GM19324 (cell line): ENCODE measurements at regions not wholly inside any gene's neighbourhood (a gene's known extent, or its start where the extent isn't known, plus 50 kb on each side); places are given as distances from the start of the nearest gene placed in this dataset.

Experiments used
- ATAC-seq: cut with Tn5 transposase; IDR thresholded peaks from one replicate; pipeline ENCODE4 v1.9.1; 2021; ENCODE audit warnings: mild to moderate bottlenecking, moderate library complexity; ENCODE audit not compliant: unreplicated experiment, low FRiP score

DNA sequence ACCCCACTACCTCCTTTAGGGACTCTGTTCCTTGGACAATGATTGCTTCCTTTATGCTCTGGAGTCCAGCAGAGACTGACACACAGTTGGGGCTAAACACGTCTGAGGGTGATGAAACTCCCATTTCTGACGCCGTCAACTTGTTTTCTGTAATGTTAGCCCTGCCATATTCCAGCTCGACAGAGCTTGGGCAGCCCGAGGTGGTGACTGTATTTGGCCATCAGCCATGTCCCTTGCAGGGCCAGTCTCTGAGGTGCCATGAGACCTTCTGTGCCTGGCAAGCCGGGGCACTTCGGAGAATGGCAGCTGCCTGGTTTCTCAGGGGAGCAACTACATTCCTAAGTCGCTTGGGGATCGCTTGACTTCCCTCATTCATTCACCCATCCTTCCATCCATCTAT lies 278.9 kb upstream of the TNRC6C start:
- ATAC-seq: no peak

DNA sequence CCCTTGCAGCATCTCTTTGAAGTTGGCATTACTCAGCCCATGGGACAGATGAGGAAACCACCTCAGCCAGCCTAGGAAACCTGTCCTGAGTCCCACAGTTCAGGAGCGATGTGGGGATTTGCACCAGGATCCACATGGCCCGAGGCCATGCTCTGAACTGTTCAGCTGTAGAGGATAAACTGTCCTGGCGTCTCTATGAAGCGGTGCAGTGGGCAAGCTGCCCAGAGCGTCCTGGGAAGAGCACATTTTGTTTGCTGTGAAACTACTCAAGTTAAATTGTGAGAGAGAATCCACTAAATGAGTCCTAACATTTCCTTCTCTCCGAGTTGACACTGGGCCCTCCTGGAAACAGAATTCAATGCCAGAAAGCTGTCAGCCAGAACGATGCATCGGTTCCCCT lies 276.6 kb upstream of the TNRC6C start:
- no peak for ATAC-seq

DNA sequence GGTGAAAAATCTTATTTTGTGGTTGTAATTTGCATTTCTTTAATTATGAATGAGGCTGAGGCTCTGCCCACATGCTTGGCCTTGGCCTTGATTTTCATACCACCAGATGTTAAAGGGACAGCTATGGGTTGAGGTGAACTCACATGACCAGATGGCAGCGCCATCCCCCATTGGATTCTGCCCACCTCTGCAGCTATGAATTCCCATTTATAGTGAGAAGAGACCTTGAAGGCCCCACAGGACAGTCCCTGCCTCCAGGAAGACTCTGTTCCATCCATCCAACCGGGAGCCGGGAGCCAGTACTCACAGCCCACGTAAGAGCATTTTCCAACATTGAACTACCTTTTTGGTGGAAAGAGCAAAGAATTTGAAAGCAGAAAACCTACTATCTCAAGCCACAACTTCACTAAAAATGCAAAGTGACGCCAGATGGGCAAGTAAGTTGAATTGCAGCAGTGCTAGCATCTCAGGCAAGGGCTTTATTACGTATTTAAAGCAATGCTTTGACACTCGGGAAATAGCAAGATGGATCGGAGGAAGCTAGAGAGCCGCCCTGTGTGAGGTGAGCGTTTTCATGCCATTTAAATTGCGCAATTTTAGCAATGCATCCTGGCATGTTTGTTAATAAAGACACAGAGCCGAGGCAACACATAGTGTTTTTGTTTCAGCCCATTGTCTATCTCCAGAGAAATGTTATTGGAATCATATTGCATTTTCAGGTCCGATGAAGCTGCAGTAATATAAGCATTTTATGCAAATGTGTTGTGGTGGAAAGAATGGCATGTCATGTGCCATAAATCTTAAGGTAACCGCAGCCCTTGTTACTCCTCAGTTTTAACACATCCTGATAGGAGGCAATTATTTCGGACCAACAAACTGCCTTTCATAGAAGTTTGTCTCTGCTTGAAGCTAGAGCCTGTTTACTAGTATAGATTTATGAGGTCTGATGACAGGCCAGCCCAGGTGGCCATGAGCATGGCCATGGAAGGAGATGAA lies 273.4 kb upstream of the TNRC6C start:
- no peak for ATAC-seq

DNA sequence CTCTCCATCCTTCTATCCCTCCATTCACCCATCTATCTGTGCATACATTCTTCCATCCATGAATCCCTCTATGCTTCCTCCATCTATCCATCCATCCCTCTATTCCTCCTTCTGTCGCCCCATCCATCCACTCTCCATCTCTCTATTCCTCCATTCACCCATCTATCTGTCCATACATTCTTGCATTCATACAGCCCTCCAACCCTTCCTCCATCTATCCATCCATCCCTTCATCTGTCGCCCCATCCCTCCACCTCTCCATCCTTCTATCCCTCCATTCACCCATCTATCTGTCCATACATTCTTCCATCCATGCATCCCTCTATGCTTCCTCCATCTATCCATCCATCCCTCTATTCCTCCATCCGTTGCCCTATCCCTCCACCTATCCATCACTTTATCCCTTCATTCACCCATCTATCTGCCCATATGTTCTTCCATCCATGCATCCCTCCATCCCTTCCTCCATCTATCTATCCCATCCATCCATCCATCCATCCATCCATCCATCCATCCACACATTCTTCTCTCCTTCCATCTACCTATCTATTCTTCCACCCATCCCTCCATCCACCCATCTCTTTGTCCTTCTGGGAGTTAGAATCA lies 272.5 kb upstream of the TNRC6C start:
- ATAC-seq: no peak

DNA sequence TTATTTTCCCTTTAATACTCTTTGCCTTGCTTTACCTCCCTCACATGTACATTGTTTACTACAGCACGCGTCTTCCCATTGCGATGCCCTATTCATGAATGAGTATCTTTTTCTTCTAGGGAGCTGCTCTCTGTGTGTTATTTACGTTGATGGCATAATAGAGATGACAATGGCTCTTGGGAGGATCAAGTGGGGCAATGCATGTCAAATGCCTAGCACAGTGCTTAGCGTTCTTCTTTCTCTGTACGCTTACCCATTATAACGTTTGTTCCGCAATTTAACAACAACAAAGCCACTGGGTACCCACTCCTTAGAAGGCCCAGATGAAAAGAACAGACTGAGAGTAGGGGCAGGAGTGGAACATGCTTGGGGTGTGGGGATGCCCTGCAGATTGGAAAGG lies 271.6 kb upstream of the TNRC6C start:
- no peak for ATAC-seq

DNA sequence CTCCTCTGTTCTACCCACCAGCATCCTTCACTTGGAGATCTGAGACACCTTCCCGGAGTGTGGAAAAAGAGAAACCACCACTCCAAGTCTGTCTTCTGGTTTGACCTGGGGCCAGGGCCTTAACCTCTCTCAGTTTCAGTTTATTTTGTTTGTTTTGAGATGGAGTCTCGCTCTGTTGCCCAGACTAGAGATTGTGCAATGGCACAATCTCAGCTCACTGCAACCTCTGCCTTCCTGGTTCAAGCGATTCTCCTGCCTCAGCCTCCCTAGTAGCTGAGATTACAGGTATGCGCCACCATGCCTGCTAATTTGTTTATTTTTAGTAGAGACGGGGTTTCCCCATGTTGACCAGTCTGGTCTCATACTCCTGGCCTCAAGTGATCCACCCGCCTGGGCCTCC lies 271.1 kb upstream of the TNRC6C start:
- no peak for ATAC-seq

DNA sequence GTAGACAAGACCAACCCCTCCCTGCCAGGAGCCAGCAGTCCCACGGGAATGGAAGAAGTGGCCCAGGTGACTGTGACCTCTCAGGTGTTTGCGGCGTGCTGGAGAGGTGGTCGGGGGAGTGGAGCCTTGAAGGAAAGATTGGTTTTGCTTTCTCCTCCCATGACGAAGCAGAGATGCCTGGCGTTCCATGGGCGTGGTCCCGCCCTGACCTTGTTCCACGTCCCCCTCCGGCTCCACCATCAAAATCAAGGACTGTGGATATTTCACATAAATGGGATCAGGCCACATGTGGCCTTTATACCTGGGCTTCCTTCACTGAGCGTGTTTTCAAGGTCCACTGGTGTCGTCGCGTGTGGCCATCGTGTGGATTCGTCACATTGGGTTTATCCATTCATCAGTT lies 270.6 kb upstream of the TNRC6C start:
- ATAC-seq: no peak

DNA sequence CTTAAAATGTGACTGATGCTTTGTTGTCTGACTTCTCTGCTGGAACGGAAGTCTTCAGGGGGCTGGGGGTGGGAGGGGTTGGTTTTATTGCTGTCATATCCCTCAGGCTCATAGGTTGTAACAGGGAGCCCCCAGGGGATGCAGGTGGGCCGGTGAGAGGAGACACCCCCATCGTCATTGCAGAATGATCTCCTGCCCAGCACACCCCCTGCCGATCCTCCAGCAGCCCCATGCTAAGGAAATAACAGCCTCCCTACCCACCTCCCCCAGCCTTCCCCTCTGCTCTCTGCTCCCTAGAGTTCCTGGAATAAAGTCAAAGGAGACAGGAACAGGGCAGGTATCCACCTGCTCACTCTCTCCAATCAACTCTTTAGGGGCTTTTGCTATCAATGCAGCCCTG lies 270.1 kb upstream of the TNRC6C start:
- ATAC-seq: no peak

DNA sequence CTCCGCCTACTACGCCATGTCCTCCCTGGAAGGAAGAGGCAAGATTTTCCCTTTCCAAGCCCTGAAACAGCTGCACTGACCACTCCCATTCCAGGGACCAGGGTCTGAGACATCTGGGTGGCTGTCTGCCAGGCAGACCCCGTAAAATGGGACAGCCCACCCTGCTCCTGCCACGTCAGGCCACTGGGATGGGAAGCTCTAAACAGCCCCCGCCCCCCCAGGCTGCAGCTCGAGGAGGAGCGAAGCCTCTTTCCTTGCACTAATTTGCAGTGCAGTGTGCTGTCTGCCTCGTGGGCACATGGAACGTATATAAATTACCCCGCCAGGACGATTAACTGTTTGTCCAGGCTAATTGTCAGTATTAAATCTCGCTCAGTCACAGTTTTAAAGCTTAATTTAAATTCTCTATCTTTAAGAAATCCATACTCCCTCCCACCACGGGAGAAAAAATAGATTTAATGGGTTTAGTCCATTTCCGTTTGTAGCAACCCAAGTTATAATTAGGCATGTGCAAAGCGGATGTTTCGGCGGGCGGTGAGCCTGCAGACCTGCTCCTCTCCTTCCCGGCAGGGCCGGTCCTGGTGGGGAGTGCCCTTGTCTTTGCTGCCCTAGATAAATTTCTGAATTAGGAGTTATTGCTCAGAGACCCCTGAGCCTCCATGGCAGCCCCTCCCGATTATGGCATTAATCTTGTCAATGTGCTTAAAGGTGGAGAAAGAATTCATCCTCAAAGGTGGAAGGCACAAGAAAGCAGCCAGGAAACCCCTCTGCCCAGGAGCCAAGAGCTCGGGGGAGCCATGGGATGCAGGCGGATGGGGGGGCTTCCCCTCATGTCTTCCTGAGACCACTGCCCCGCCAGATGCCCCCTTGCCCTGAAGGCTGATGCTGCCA lies 268.0 kb upstream of the TNRC6C start:
- ATAC-seq: no peak

DNA sequence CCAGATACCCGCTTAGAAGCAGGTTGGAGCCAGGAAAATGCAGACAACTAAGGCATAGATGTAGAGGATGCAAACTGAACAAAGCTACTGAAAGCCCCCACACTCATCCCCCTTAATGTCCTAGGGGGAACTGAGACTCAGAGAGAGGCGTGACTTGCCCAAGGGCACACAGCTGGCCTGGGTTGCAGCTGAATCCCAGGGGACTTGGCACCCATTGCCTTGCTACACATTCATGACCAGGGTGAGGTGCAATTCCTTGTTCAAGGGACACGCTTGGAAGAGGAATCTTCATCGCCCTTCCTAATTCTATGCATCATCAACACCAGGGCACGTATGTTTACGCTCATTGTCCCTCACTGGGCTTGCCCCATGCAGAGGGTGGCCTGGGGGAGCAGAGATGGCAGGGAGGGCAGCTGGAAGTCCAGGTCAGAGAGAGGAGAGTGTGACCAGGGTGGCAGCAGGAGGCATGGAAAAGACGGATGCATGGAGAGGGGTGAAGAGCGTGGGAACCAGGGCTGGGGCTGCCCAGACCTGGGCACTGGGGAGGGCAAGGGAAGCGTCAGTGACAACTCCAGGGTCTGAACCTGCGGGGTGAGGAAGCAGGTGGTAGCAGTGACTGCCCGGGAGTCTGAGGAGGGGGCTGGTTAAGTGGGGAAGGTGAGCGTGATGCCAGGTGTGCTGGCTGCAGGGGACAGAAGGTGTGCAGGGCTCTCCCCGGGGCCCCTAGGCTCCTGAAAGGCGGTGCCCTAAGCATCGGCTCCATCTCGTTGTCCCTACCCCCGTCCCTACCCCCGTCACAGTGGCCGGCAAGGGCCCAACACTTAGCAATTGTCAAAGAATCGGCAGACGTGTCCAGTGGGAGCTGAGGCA lies 267.1 kb upstream of the TNRC6C start:
- no peak for ATAC-seq

DNA sequence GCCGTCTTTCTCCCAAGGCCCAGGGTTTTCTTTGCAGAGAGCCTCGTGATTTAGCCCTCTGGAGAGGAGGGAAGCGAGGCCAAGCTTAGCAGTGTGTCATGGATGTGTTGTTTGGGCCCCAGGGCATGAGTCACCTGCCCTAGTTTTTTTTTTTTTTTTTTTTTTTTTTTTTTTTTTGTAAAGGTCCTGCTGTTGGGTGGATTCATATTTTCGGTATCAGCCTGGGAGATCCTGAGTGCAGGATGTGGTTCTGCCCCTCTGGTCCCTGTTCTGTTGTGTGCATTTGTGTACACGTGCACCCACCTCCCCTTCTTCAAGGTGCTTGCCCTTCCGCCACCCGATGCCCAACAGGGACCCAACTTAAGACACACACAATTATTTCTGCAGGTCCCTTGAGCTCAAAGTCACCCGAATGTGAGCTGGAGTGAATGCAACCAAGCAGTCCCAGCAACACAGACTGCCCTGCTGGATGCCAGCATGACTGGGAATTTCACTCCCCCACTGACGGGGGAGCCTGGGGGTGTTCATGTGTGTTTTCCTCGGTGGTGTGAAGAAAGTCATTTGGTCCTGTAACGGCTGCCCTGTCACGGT lies 265.8 kb upstream of the TNRC6C start:
- no peak for ATAC-seq

DNA sequence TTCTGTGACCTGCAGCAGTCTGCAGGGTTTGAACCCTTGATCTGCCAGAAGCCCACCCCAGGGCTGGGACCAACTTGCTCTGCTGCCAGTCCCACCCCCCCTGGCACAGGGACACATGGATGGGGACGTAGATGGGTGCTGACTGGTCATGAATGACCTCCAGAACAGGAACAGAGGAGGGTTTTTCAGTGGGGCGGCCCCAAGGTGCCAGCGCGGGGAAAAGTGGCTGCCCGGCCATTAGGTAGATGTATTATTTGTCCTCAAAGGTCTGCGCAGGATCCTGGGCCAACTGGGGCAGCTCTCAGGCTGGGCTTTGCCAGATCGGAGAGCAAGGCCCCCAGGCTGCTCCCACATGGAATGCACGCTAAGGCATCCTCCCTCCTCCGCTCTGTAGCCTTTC lies 265.2 kb upstream of the TNRC6C start:
- ATAC-seq: no peak

DNA sequence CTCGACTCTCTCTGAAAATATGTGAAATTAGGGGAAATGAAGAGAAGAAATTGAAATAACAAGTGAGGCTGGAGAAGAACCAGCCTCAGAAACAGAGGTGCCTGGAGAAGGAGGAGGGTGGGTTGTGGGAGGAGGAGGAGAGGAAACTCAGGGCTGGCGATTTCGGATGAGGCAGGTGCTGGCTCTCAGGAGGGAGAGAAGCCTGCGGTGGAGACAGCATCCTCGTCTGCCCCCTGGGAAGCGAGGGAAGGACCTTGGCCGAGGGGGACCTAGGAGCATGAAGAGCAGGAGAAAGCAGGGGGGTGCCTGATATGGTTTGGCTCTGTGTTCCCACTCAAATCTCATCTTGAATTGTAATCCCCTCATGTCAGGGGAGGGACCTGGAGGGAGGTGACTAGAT lies 264.7 kb upstream of the TNRC6C start:
- no peak for ATAC-seq

DNA sequence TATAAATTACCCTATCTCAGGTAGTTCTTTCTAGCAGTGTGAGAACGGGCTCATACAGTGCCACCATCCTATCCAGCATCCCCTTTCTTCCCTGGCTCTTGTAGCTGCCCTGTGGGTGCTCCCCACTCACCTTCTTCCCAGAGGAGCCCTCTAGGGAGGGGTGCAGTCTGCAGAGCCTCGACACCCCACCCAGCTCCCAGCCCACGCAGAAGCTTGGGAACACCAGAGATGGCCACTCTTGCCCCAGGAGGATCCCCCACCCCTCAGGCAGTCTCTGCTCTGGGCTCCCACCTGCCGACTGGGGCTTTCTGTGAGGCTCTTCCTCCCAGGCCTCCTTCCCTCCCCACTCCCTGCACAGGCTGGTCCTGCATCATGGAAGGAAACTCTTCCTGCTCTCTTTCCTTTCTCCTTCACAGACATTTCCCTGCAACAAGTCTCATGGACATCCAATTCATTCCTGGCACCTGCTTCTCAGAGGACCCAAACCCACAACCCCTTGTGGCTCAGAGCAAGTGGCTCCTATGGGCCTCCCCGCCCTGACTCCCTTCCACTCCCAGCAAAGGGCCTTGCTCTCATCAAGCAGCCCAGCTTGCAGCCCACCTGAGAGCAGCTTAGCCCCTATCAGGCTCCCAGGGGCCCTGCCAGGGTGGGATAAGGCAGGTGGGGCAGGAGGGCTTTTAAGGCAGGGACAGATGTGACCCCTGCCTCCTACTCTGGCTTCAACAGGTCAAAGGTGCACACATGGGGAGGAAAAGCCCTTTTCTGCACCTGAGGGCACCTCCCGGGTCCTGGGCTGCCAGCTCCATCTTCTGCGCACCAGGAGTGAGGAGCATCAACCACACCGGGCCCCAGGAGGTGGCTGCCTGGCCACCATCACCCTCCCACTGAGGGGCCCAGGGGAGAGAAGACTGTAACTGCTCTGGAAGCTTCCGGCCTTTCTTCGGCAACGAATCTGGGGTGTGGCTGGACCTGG lies 263.8 kb upstream of the TNRC6C start:
- no peak for ATAC-seq

DNA sequence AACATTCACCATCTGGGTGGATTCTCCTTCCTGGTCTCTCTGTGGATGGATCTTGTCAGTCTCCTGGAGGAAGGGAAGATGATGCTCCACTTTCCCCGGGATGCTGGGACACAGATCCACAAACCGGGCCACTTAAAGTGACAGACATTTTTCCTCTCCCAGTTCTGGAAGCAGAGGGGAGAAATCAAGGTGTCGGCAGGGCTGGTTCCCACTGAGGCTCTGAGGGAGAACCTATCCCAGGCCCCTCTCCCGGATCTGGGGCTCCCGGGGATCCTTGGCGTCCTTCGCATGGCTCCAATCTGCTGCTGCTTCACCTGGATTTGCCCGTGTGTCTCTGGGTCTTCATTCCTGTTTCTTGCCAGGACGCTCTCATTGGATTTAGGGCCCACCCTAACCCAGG lies 263.1 kb upstream of the TNRC6C start:
- no peak for ATAC-seq

DNA sequence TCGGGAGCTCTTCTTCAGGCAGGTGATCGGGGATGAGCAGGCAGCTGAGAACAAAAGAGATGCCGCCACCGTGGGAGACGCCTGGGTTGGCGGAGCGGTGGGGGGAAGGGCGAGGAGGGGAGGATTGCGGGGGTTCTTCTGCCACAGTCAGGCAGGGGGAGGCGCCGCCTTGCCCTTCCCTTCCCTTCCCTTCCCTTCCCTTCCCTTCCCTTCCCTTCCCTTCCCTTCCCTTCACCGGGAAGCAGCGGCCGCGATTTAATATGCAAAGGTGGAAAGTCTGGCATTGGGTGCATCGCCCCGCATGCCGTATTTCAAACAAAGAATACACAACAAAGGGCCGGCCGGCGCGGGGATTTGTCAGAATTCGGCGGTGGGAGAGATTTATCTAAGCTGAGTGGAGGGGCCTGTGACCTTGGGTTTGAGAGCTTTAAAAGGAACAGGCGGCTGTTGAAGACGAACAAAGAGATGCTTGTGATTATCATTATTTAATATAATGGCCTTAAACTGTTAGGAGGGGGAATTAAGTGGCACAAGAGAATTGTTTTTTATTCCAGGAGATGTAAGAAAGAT lies 262.3 kb upstream of the TNRC6C start:
- ATAC-seq: no peak

DNA sequence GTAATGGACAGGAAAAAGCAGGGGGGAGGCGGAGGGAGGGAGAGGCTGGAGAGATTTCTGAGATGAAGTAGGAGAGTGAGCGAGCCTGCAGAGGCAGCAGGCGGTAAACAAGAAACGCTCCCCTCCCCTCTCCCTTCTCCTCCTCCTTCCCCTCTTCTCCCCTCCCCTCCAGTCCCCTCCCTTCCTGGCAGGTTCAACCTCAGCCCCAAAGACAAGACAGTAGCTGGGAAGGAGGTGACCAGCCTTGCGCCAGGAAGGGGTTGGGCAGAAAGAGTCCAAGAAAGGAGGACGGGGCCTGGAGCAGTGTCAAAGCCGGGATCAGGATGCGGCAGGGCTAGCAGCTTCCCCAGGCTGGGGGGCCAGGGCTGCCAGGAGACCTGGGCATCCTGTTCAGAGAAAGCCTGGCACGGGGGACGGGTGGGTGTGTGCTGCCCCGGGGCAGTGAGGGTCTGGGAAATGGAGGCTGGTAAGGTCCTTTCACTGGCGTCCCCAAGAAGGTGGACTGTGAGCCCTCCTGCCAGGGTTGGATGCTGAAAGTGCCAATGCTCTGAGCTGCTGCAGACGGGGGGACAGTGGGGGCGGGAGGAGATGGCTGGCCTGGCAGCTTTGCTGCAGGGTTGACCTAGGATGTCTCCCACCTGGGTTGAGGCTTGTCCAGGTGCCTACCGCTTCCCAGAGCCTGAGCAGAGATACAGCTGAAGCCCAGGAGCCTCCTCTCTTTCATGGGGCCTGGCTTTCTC lies 261.6 kb upstream of the TNRC6C start:
- no peak for ATAC-seq
